H1 (cell line): ENCODE measurements at regions not wholly inside any gene's neighbourhood (a gene's known extent, or its start where the extent isn't known, plus 50 kb on each side); places are given as distances from the start of the nearest gene placed in this dataset.

Experiments
- CTCF ChIA-PET: fragments of 300-600 bp; sonication (Branson Sonifier 250); formaldehyde crosslinking; loops from one replicate; lab custom pipeline; 2021; ENCODE audit not compliant: partially characterized antibody; lab: Charles Lee
- POLR2A ChIA-PET: fragments of 300-600 bp; sonication (Branson Sonifier 250); formaldehyde crosslinking; loops from one replicate; lab custom pipeline; 2021; ENCODE audit warnings: inconsistent platforms; ENCODE audit not compliant: partially characterized antibody; lab: Charles Lee
- DNase-seq, 2 experiments: peaks; one replicate each; pipeline versions ENCODE4 v3.0.0 to v3.0.0-alpha.2; 2010 to 2022; ENCODE audit warnings: low spot score in 2 of 2, low read depth in 1 of 2, mixed read lengths in 1 of 2
- FAIRE-seq: peaks from 2 replicates; lab custom pipeline; 2011; peaks lifted over from hg19 to GRCh38; lab: Jason Lieb, UNC
- H2AFZ ChIP-seq: 2 replicates; pipeline ENCODE4 v1.8.1; 2012; ENCODE audit warnings: low read length, inconsistent platforms
- H2AK5ac ChIP-seq: 2 replicates; pipeline ENCODE4 v1.6.1; 2013; ENCODE audit warnings: low read depth, low read length
- H2BK120ac ChIP-seq: replicated peaks from 2 replicates; pipeline ENCODE3; 2013; ENCODE audit warnings: low read depth, low read length, inconsistent platforms
- H2BK12ac ChIP-seq: 2 replicates; pipeline ENCODE4 v1.6.1; 2013; ENCODE audit warnings: low read depth, low read length
- H2BK15ac ChIP-seq: 2 replicates; pipeline ENCODE4 v1.6.1; 2013; ENCODE audit warnings: low read length
- H2BK20ac ChIP-seq: 2 replicates; pipeline ENCODE4 v1.6.1; 2013; ENCODE audit warnings: low read length
- H2BK5ac ChIP-seq: 2 replicates; pipeline ENCODE4 v1.6.1; 2013; ENCODE audit warnings: low read depth, low read length
- H3K14ac ChIP-seq: 2 replicates; pipeline ENCODE4 v1.6.1; 2013; ENCODE audit warnings: inconsistent platforms; ENCODE audit not compliant: insufficient read length
- H3K18ac ChIP-seq: 2 replicates; pipeline ENCODE4 v1.6.1; 2013; ENCODE audit warnings: low read length; ENCODE audit errors: extremely low read depth
- H3K23ac ChIP-seq: 2 replicates; pipeline ENCODE4 v1.6.1; 2013; ENCODE audit warnings: inconsistent platforms; ENCODE audit not compliant: insufficient read length
- H3K23me2 ChIP-seq: 2 replicates; pipeline ENCODE4 v1.6.1; 2013; ENCODE audit warnings: low read depth, low read length
- H3K27ac ChIP-seq: 2 replicates; pipeline ENCODE4 v1.6.1; 2011; ENCODE audit warnings: low read depth, low read length, inconsistent platforms
- H3K27me3 ChIP-seq, 4 experiments: replicated peaks in 1 of 4; 1 replicate in 1 of 4; 2 replicates in 3 of 4; pipeline versions ENCODE4 v1.6.1 to v1.8.1; 2011 to 2013; ENCODE audit warnings: low read length in 3 of 4, mild to moderate bottlenecking in 3 of 4, inconsistent platforms in 2 of 4, mixed read lengths in 2 of 4, moderate library complexity in 1 of 4; ENCODE audit not compliant: control insufficient read depth in 3 of 4, insufficient read depth in 3 of 4; ENCODE audit errors: extremely low read depth in 1 of 4
- H3K36me3 ChIP-seq, 4 experiments: 2 replicates each; pipeline versions ENCODE4 v1.6.1 to v1.8.1; 2011 to 2013; ENCODE audit warnings: mild to moderate bottlenecking in 4 of 4, low read length in 3 of 4, moderate library complexity in 2 of 4, control low read depth in 1 of 4, inconsistent platforms in 1 of 4; ENCODE audit not compliant: insufficient read depth in 4 of 4, control insufficient read depth in 2 of 4
- H3K4ac ChIP-seq: replicated peaks from 2 replicates; pipeline ENCODE3; 2013; ENCODE audit warnings: low read length, low read depth, mixed read lengths, inconsistent platforms; ENCODE audit not compliant: insufficient read length
- H3K4me1 ChIP-seq, 4 experiments: replicated peaks in 1 of 4; 1 replicate in 1 of 4; 2 replicates in 3 of 4; pipeline versions ENCODE4 v1.6.1 to v1.8.1; 2011 to 2013; ENCODE audit warnings: low read length in 3 of 4, inconsistent platforms in 2 of 4, mixed read lengths in 1 of 4; ENCODE audit not compliant: insufficient read depth in 4 of 4, control insufficient read depth in 3 of 4
- H3K4me2 ChIP-seq, 2 experiments: 2 replicates each; pipeline versions ENCODE4 v1.6.1 to v1.8.1; 2011 to 2013; ENCODE audit warnings: low read depth in 2 of 2, low read length in 2 of 2, control low read depth in 1 of 2, inconsistent platforms in 1 of 2, mild to moderate bottlenecking in 1 of 2; ENCODE audit not compliant: insufficient read depth in 1 of 2
- H3K4me3 ChIP-seq, 4 experiments: fragments of 200-600, 300-600 bp in 1 of 4; sonication (generic), shearing (Covaris generic), sonication (Bioruptor Twin) in 1 of 4; 2 replicates each; pipeline versions ENCODE4 v1.5.1 to v1.8.1; 2011 to 2016; ENCODE audit warnings: low read length in 4 of 4, low read depth in 3 of 4, control low read depth in 2 of 4, inconsistent platforms in 2 of 4, mild to moderate bottlenecking in 2 of 4, mixed read lengths in 1 of 4, moderate library complexity in 1 of 4; ENCODE audit not compliant: insufficient read depth in 2 of 4; ENCODE audit errors: extremely low read depth in 1 of 4
- H3K56ac ChIP-seq: replicated peaks from 2 replicates; pipeline ENCODE3; 2013; ENCODE audit warnings: low read depth, mild to moderate bottlenecking, mixed read lengths, low read length, inconsistent platforms; ENCODE audit not compliant: insufficient read length
- H3K79me1 ChIP-seq: 2 replicates; pipeline ENCODE4 v1.6.1; 2013; ENCODE audit warnings: low read depth, low read length, control low read depth
- H3K79me2 ChIP-seq, 2 experiments: 2 replicates each; pipeline versions ENCODE4 v1.6.1 to v1.8.1; 2012 to 2013; ENCODE audit warnings: low read length in 2 of 2, mild to moderate bottlenecking in 2 of 2, inconsistent platforms in 1 of 2; ENCODE audit not compliant: insufficient read depth in 2 of 2, control insufficient read depth in 1 of 2
- H3K9ac ChIP-seq, 4 experiments: replicated peaks in 1 of 4; 1 replicate in 1 of 4; 2 replicates in 3 of 4; pipeline versions ENCODE4 v1.6.1 to v1.8.1; 2011 to 2013; ENCODE audit warnings: low read depth in 3 of 4, low read length in 3 of 4, control low read depth in 2 of 4, mild to moderate bottlenecking in 2 of 4, moderate library complexity in 2 of 4, inconsistent platforms in 1 of 4; ENCODE audit errors: extremely low read depth in 1 of 4
- H3K9me3 ChIP-seq, 2 experiments: 2 replicates each; pipeline versions ENCODE4 v1.6.1 to v1.8.1; 2012 to 2013; ENCODE audit warnings: mild to moderate bottlenecking in 2 of 2, moderate library complexity in 2 of 2, control low read depth in 1 of 2, inconsistent platforms in 1 of 2, low read depth in 1 of 2, low read length in 1 of 2, mixed read lengths in 1 of 2; ENCODE audit not compliant: insufficient read depth in 2 of 2
- H4K20me1 ChIP-seq, 2 experiments: replicated peaks in 1 of 2; 2 replicates each; pipeline versions ENCODE3 to v1.8.1; 2011 to 2013; ENCODE audit warnings: inconsistent platforms in 2 of 2, low read length in 2 of 2, mild to moderate bottlenecking in 1 of 2; ENCODE audit not compliant: insufficient read depth in 2 of 2, control insufficient read depth in 1 of 2
- H4K5ac ChIP-seq: 2 replicates; pipeline ENCODE4 v1.6.1; 2013; ENCODE audit warnings: low read length, low read depth, mixed read lengths, inconsistent platforms; ENCODE audit not compliant: insufficient read length
- H4K8ac ChIP-seq: 2 replicates; pipeline ENCODE4 v1.8.0; 2013; ENCODE audit warnings: mild to moderate bottlenecking, moderate library complexity, low read length, inconsistent platforms; ENCODE audit not compliant: insufficient read depth; ENCODE audit errors: extremely low read depth
- H4K91ac ChIP-seq: replicated peaks from 2 replicates; pipeline ENCODE3; 2013; ENCODE audit warnings: low read length, mixed read lengths, inconsistent platforms; ENCODE audit not compliant: insufficient read length
- CEBPB ChIP-seq: IDR thresholded peaks from 2 replicates; pipeline ENCODE4 v1.6.1; 2012; ENCODE audit warnings: low read depth, low read length
- KDM1A ChIP-seq: fragments of 200-600, 300-600 bp; sonication (generic); IDR thresholded peaks from 2 replicates; pipeline ENCODE4 v1.7.1; 2016; ENCODE audit warnings: mild to moderate bottlenecking, low read length, borderline replicate concordance
- WGBS, 2 experiments: shearing (Covaris generic) in 1 of 2; methylation state at CpG; one replicate each; pipeline versions ENCODE4 v1.1.6 to v1.1.7; 2013 to 2015; ENCODE audit warnings: low lambda C conversion rate in 2 of 2, mixed read lengths in 2 of 2, inconsistent platforms in 1 of 2, low coverage in 1 of 2, missing lambda C conversion rate in 1 of 2; ENCODE audit not compliant: insufficient replicate concordance in 2 of 2, insufficient coverage in 1 of 2, insufficient read length in 1 of 2; ENCODE audit errors: extremely low coverage in 1 of 2, missing lambda C conversion rate in 1 of 2; 5-methylcytosine and 5-hydroxymethylcytosine counted together

DNA sequence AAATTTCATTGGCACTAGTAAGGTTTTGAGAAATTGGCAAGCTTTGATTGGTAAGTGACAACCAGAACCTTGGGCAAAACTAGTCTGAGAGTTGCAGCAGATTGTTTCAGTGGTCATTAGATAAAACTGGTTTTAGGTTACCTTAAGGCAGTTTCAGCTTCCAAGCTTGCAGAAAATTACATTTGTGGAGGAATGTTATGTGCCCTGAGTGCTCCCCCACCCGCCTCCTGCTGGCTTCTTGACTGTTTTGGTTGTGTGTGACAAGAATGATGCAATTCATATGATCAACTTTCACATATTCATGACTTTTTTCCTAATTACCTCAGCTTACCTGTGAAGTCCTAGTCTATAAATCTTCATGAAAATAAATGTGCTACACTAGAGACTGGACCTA is 599.5 kb upstream of the ZNF804A start:
- Histone ChIP-seq H3K79me1 (no peaks in the 10 kb centered on the region), H3K4me1 (peaks cover 0 to 9% (median 3%) of the 10 kb centered on the region in 4 experiments; a peak in 2 of 7 replicates), H3K9me3 (no peaks in the 10 kb centered on the region), H2BK15ac (no peak overlapping the region), H3K27ac (no peak overlapping the region), H3K9ac (no peak overlapping the region), H3K14ac (no peak overlapping the region), H4K5ac (no peak overlapping the region), H4K91ac (no peak overlapping the region), H4K8ac (no peak overlapping the region), H2BK12ac (no peak overlapping the region), H3K23me2 (no peaks in the 10 kb centered on the region), H3K23ac (no peak overlapping the region), H2BK20ac (no peak overlapping the region), H3K36me3 (no peaks in the 10 kb centered on the region), H3K18ac (no peak overlapping the region), H3K27me3 (no peaks in the 10 kb centered on the region), H3K56ac (no peak overlapping the region), H2BK120ac (no peak overlapping the region), H3K4ac (no peak overlapping the region), H3K4me2 (no peak overlapping the region), H3K79me2 (no peaks in the 10 kb centered on the region), H2AFZ (no peak overlapping the region), H2AK5ac (no peak overlapping the region), H3K4me3 (no peak overlapping the region), H4K20me1 (no peaks in the 10 kb centered on the region), H2BK5ac (no peak overlapping the region)
- POLR2A ChIA-PET = no interaction called here
- DNase-seq = no peak
- CTCF ChIA-PET = no interaction called here
- peak; percentile 36 for FAIRE-seq
- 54% methylated on average over 1 of the region's 1 CpG; no CpG with 5 or more reads in 1 of the 2 experiments for WGBS, 2 experiments
- TF ChIP-seq KDM1A = no peak
- TF ChIP-seq CEBPB = peak; percentile 49; the same call in 1 of the 2 replicates
